ENCODE measurements at regions not wholly inside any gene's neighbourhood (a gene's known extent, or its start where the extent isn't known, plus 50 kb on each side); places are given as distances from the start of the nearest gene placed in this dataset.

GRCh38 chr3:56854856-56855611, 53.3 kb upstream of the ARHGEF3 start:
- Histone ChIP-seq H3K36me3 (ENCODE audit: low read depth, missing control alignments) (no peaks in the 10 kb centered on the region), H3K27me3 (no peaks in the 10 kb centered on the region), H3K9me3 (no peaks in the 10 kb centered on the region), H3K4me1 (peaks cover 3% of the 10 kb centered on the region), H3K4me3 (no peak overlapping the region), H3K27ac (no peak overlapping the region)
- 71 to 83% methylated on average over 5 of the region's 5 CpGs for WGBS, 2 donors
- DNase-seq: no peak
- TF ChIP-seq POLR2A (IDR thresholded peaks at IDR 0.05) (no peak), CTCF (IDR thresholded peaks at IDR 0.05) (no peak)
- intact Hi-C loops (cut with DNase I; ENCODE audit: low total_unique reads): no loop called here

- TF ChIP-seq POLR2A (IDR thresholded peaks at IDR 0.05) (no peak), CTCF (IDR thresholded peaks at IDR 0.05) (no peak)
- 43 to 60% methylated on average over 9 of the region's 9 CpGs for WGBS, 2 donors
- Histone ChIP-seq H3K4me3 (no peak overlapping the region), H3K36me3 (ENCODE audit: low read depth, missing control alignments) (no peaks in the 10 kb centered on the region), H3K27ac (peak overlapping the region; percentile 21 to 37), H3K4me1 (peaks cover 9% of the 10 kb centered on the region), H3K27me3 (no peaks in the 10 kb centered on the region), H3K9me3 (no peaks in the 10 kb centered on the region)
- peak; percentile 34 for DNase-seq
- intact Hi-C loops (cut with DNase I; ENCODE audit: low total_unique reads): no loop called here
Measured at GRCh38 chr3:56851966-56852884, 50.5 kb upstream of the ARHGEF3 start.
